GM12878 (cell line): ENCODE measurements at regions not wholly inside any gene's neighbourhood (a gene's known extent, or its start where the extent isn't known, plus 50 kb on each side); places are given as distances from the start of the nearest gene placed in this dataset.

Source experiments
- ATAC-seq: fragments of 200-7000 bp; cut with Tn5 transposase; 3 replicates; pipeline ENCODE4 v1.9.1; 2020; ENCODE audit warnings: mild to moderate bottlenecking, moderate library complexity
- BruUV-seq: library from RNA; stranded (reverse); fragments of 400-500 nt; replicated peaks from 2 replicates; lab custom pipeline; 2021; lab: Mats Ljungman, UMichigan
- CTCF ChIA-PET: fragments of 300-600 bp; sonication (Branson Sonifier 250); formaldehyde crosslinking; extraction: SDS; loops from one replicate; lab custom pipeline; 2021; ENCODE audit warnings: inconsistent platforms; lab: Yijun Ruan, JAX
- POLR2A ChIA-PET: fragments of 350-600 bp; formaldehyde crosslinking; extraction: SDS; loops from one replicate; lab custom pipeline; 2021; ENCODE audit warnings: inconsistent platforms; lab: Charles Lee
- RAD21 ChIA-PET: fragments of 300-600 bp; sonication (Branson Sonifier 250); formaldehyde crosslinking; loops from one replicate; lab custom pipeline; 2023; ENCODE audit warnings: antibody characterized with exemption; ENCODE audit not compliant: unreplicated experiment; lab: Charles Lee
- SMC1A ChIA-PET: fragments of 300-600 bp; sonication (Branson Sonifier 250); formaldehyde crosslinking; loops from one replicate; lab custom pipeline; 2023; ENCODE audit not compliant: unreplicated experiment, uncharacterized antibody; lab: Charles Lee
- DNase-seq: peaks from one replicate; pipeline ENCODE4 v3.0.0-alpha.2; 2011; ENCODE audit warnings: low read depth, low spot score
- FAIRE-seq: peaks from 3 replicates; lab custom pipeline; 2011; peaks lifted over from hg19 to GRCh38; lab: Jason Lieb, UNC
- H2AFZ ChIP-seq: 2 replicates; pipeline ENCODE4 v1.6.0; 2011; ENCODE audit warnings: low read depth, low read length, control low read depth; ENCODE audit not compliant: control insufficient read depth
- H3K27ac ChIP-seq: 2 replicates; pipeline ENCODE4 v1.5.1; 2011; ENCODE audit warnings: control low read depth; ENCODE audit not compliant: control insufficient read depth, insufficient read depth
- H3K27me3 ChIP-seq, 2 experiments: replicated peaks in 1 of 2; 2 replicates each; pipeline versions ENCODE4 v1.6.0 to v1.6.1; 2011; ENCODE audit warnings: low read length in 1 of 2; ENCODE audit not compliant: control insufficient read depth in 2 of 2, insufficient read depth in 2 of 2
- H3K36me3 ChIP-seq, 2 experiments: 2 replicates each; pipeline ENCODE4 v1.5.1; 2011; ENCODE audit warnings: low read length in 1 of 2; ENCODE audit not compliant: control insufficient read depth in 2 of 2, insufficient read depth in 2 of 2
- H3K4me1 ChIP-seq: 2 replicates; pipeline ENCODE4 v1.6.1; 2011; ENCODE audit warnings: mild to moderate bottlenecking, low read length, moderate library complexity, mixed read lengths; ENCODE audit not compliant: control insufficient read depth, insufficient read depth
- H3K4me2 ChIP-seq: 2 replicates; pipeline ENCODE4 v1.6.0; 2011; ENCODE audit warnings: control low read depth; ENCODE audit not compliant: control insufficient read depth, insufficient read depth
- H3K4me3 ChIP-seq: fragments of 200-600 bp; sonication (generic); 2 replicates; pipeline ENCODE4 v1.5.1; 2016
- H3K79me2 ChIP-seq: 2 replicates; pipeline ENCODE4 v1.6.0; 2011; ENCODE audit warnings: low read length; ENCODE audit not compliant: control insufficient read depth, insufficient read depth
- H3K9ac ChIP-seq: 2 replicates; pipeline ENCODE4 v1.8.0; 2011; ENCODE audit warnings: low read length, control low read depth, mixed read lengths; ENCODE audit not compliant: control insufficient read depth, insufficient read depth
- H3K9me3 ChIP-seq: replicated peaks from 3 replicates; pipeline ENCODE4 v1.5.1; 2011; ENCODE audit warnings: mild to moderate bottlenecking, low read length; ENCODE audit not compliant: control insufficient read depth, insufficient read depth
- H4K20me1 ChIP-seq: 2 replicates; pipeline ENCODE4 v1.6.0; 2011; ENCODE audit not compliant: control insufficient read depth, insufficient read depth
- ASH2L ChIP-seq: fragments of 300-600, 200-600 bp; sonication (generic); IDR thresholded peaks from 2 replicates; pipeline ENCODE4 v1.6.1; 2017; ENCODE audit warnings: low read depth, mild to moderate bottlenecking, borderline replicate concordance
- E4F1 ChIP-seq: fragments of 450-650 bp; IDR thresholded peaks from 2 replicates; pipeline ENCODE4 v1.6.1; 2018; ENCODE audit warnings: borderline replicate concordance, mild to moderate bottlenecking; ENCODE audit not compliant: partially characterized antibody
- PKNOX1 ChIP-seq: fragments of 450-650 bp; IDR thresholded peaks from 2 replicates; pipeline ENCODE4 v1.6.1; 2016; ENCODE audit warnings: mild to moderate bottlenecking
- POLR2A ChIP-seq: IDR thresholded peaks from 2 replicates; pipeline ENCODE4 v1.6.1; 2011; ENCODE audit warnings: low read depth, mild to moderate bottlenecking, low read length
- SMARCA5 ChIP-seq: fragments of 450-650 bp; IDR thresholded peaks from 2 replicates; pipeline ENCODE4 v1.6.1; 2017; ENCODE audit warnings: mild to moderate bottlenecking
- SMC3 ChIP-seq: IDR thresholded peaks from 2 replicates; pipeline ENCODE4 v1.6.1; 2011; ENCODE audit warnings: low read length, improper control_type of control experiment, borderline replicate concordance
- WRNIP1 ChIP-seq: IDR thresholded peaks from 2 replicates; pipeline ENCODE4 v1.6.1; 2011; ENCODE audit warnings: low read depth, low read length, improper control_type of control experiment, borderline replicate concordance
- ZNF274 ChIP-seq: IDR thresholded peaks from one replicate; pipeline ENCODE4 v1.8.0; 2011; ENCODE audit not compliant: insufficient read length, insufficient read depth
- ZNF687 ChIP-seq: fragments of 450-650 bp; IDR thresholded peaks from 2 replicates; pipeline ENCODE4 v1.6.1; 2017; ENCODE audit warnings: mild to moderate bottlenecking, moderate library complexity
- in situ Hi-C: fragments of 300-500 bp; cut with MboI; formaldehyde crosslinking; loops from 9 replicates; pipeline ENCODE4 v1.14.3; 2018; ENCODE audit warnings: mixed read lengths
- intact Hi-C: fragments of 100-400 bp; cut with micrococcal nuclease; formaldehyde crosslinking; loops from one replicate; pipeline ENCODE4 v1.14.2; 2022; ENCODE audit not compliant: unreplicated experiment

DNA sequence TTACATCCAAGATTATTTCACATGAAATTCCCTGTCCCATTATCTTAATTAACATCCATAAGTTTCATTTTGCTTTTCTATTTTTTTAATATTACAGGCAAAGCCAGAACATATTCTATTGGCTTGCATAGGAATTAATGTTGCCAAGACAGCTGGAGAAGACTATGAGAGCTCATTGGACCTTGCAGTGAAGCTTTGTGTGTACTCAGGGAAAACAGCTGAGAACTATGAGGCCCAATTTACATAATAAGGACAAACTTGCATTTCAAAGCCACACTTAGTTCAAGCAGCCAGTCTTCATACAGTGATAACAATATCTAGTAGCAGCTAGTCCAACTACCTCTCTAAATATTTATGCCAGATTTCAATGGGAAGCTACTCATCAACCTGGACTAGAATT is 134.4 kb downstream of the DDX53 start:
- DNase-seq (no peak), FAIRE-seq (no peak)
- no peaks in the 10 kb centered on the region for H3K27me3 ChIP-seq
- TF ChIP-seq ZNF687 (no peak), WRNIP1 (no peak), SMARCA5 (no peak), ZNF274 (no peak), PKNOX1 (no peak), POLR2A (no peak), SMC3 (no peak), E4F1 (no peak), ASH2L (no peak)
- TF ChIP-seq, all 136 proteins: peak for 0
- Histone ChIP-seq H2AFZ (no peak overlapping the region), H3K4me1 (no peaks in the 10 kb centered on the region), H3K79me2 (no peaks in the 10 kb centered on the region), H4K20me1 (no peaks in the 10 kb centered on the region), H3K4me2 (no peak overlapping the region), H3K4me3 (no peak overlapping the region), H3K36me3 (no peaks in the 10 kb centered on the region), H3K9ac (no peak overlapping the region), H3K9me3 (no peaks in the 10 kb centered on the region), H3K27ac (no peak overlapping the region)
- no TSS peak for BruUV-seq
- POLR2A ChIA-PET = no interaction called here
- SMC1A ChIA-PET = interaction anchor here (0.8 kb wide), 1 partner anchor 10 kb away, joined by 3 read pairs; no protein-coding TSS in a partner anchor
- CTCF ChIA-PET = no interaction called here
- intact Hi-C loops = no loop called here
- RAD21 ChIA-PET = no interaction called here
- in situ Hi-C loops = no loop called here
- ATAC-seq = no peak
